ENCODE measurements at regions not wholly inside any gene's neighbourhood (a gene's known extent, or its start where the extent isn't known, plus 50 kb on each side); places are given as distances from the start of the nearest gene placed in this dataset.

GRCh38 chr11:97419729-97420128 lies 1029.9 kb downstream of the JRKL start:
- FAIRE-seq (no peak), ATAC-seq (no peak), DNase-seq (ENCODE audit: low read depth, low spot score) (no peak)
- no peaks in the 10 kb centered on the region for H3K27me3 ChIP-seq (replicated peaks in 1 of 2; ENCODE audit: control insufficient read depth in 2 of 2, insufficient read depth in 2 of 2, low read length in 1 of 2)
- no peak overlapping the region for H3K4me2 ChIP-seq (ENCODE audit: control insufficient read depth, insufficient read depth)
- H3K4me3 ChIP-seq = no peak overlapping the region
- H3K9ac ChIP-seq (ENCODE audit: control insufficient read depth, insufficient read depth, low read length) = no peak overlapping the region
- in situ Hi-C loops (cut with MboI) = no loop called here
- no peaks in the 10 kb centered on the region for H3K36me3 ChIP-seq (ENCODE audit: control insufficient read depth in 2 of 2, insufficient read depth in 2 of 2, low read length in 1 of 2)
- H3K9me3 ChIP-seq (replicated peaks; ENCODE audit: control insufficient read depth, insufficient read depth, low read length) = no peaks in the 10 kb centered on the region
- no peaks in the 10 kb centered on the region for H3K4me1 ChIP-seq (ENCODE audit: control insufficient read depth, insufficient read depth, low read length)
- no peak for TF ChIP-seq IRF5 (IDR thresholded peaks at IDR 0.05; ENCODE audit: borderline replicate concordance)
- no peak for TF ChIP-seq PBX3 (IDR thresholded peaks at IDR 0.05; ENCODE audit: insufficient replicate concordance, low read depth, low read length)
- no peak for TF ChIP-seq ZBTB11 (CRISPR knock-in tag; IDR thresholded peaks at IDR 0.05)
- no peak for TF ChIP-seq SMC3 (IDR thresholded peaks at IDR 0.05; ENCODE audit: borderline replicate concordance, low read length)
- TF ChIP-seq TARDBP (IDR thresholded peaks at IDR 0.05; ENCODE audit: borderline replicate concordance) = no peak
- no peak for TF ChIP-seq NFYB (IDR thresholded peaks at IDR 0.05; ENCODE audit: insufficient read depth, low read depth, low read length)
- TF ChIP-seq ZNF592 (IDR thresholded peaks at IDR 0.05) = no peak
- TF ChIP-seq KLF5 (IDR thresholded peaks at IDR 0.05; ENCODE audit: partially characterized antibody) = no peak
- no peak for TF ChIP-seq YY1 (IDR thresholded peaks at IDR 0.05; ENCODE audit: low read depth, low read length)
- no peak for TF ChIP-seq ATF2 (IDR thresholded peaks at IDR 0.05; ENCODE audit: low read length)
- no peaks in the 10 kb centered on the region for H4K20me1 ChIP-seq (ENCODE audit: control insufficient read depth, insufficient read depth)
- no peak overlapping the region for H2AFZ ChIP-seq (ENCODE audit: control insufficient read depth, low read depth, low read length)
- CTCF ChIA-PET = no interaction called here
- POLR2A ChIA-PET = no interaction called here
- intact Hi-C loops (cut with micrococcal nuclease; ENCODE audit: unreplicated experiment) = no loop called here
- no TSS peak for BruUV-seq (replicated peaks)
- SMC1A ChIA-PET (ENCODE audit: uncharacterized antibody, unreplicated experiment) = no interaction called here
- H3K27ac ChIP-seq (ENCODE audit: control insufficient read depth, insufficient read depth) = no peak overlapping the region
- H3K79me2 ChIP-seq (ENCODE audit: control insufficient read depth, insufficient read depth, low read length) = no peaks in the 10 kb centered on the region
- RAD21 ChIA-PET (ENCODE audit: unreplicated experiment) = no interaction called here

All from GM12878 (cell line).